Peyer's patch (tissue), 4 donors: ENCODE measurements at regions not wholly inside any gene's neighbourhood (a gene's known extent, or its start where the extent isn't known, plus 50 kb on each side); places are given as distances from the start of the nearest gene placed in this dataset.

Source experiments
- POLR2A ChIP-seq, 2 donors: fragments of 450-650 bp; IDR thresholded peaks; one replicate each; pipeline ENCODE4 v1.5.1; 2017; ENCODE audit warnings: antibody characterized with exemption in 2 of 2, mild to moderate bottlenecking in 2 of 2, moderate library complexity in 2 of 2
- TF ChIP-seq, protein P1 (sequence below), 6 experiments: fragments of 450-650 bp in 4 of 6; fragments of 200-600 bp in 2 of 6; sonication (generic) in 1 of 6; IDR thresholded peaks; one replicate each; pipeline ENCODE4 v1.5.1; 2017 to 2019; ENCODE audit warnings: antibody characterized with exemption in 6 of 6, mild to moderate bottlenecking in 3 of 6, moderate library complexity in 1 of 6

- TF ChIP-seq, protein P1, sequence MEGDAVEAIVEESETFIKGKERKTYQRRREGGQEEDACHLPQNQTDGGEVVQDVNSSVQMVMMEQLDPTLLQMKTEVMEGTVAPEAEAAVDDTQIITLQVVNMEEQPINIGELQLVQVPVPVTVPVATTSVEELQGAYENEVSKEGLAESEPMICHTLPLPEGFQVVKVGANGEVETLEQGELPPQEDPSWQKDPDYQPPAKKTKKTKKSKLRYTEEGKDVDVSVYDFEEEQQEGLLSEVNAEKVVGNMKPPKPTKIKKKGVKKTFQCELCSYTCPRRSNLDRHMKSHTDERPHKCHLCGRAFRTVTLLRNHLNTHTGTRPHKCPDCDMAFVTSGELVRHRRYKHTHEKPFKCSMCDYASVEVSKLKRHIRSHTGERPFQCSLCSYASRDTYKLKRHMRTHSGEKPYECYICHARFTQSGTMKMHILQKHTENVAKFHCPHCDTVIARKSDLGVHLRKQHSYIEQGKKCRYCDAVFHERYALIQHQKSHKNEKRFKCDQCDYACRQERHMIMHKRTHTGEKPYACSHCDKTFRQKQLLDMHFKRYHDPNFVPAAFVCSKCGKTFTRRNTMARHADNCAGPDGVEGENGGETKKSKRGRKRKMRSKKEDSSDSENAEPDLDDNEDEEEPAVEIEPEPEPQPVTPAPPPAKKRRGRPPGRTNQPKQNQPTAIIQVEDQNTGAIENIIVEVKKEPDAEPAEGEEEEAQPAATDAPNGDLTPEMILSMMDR (IDR thresholded peaks at IDR 0.05) = no peak
- TF ChIP-seq POLR2A (IDR thresholded peaks at IDR 0.05) = no peak
Observed at GRCh38 chr1:14467112-14467511, 131.4 kb upstream of the KAZN start.
